ENCODE measurements at regions not wholly inside any gene's neighbourhood (a gene's known extent, or its start where the extent isn't known, plus 50 kb on each side); places are given as distances from the start of the nearest gene placed in this dataset.
"Not testable (repeated sequence)": the region's sequence is repeated elsewhere in the genome, so short reads cannot be mapped to it uniquely, and the experiment has no call there.

DNA sequence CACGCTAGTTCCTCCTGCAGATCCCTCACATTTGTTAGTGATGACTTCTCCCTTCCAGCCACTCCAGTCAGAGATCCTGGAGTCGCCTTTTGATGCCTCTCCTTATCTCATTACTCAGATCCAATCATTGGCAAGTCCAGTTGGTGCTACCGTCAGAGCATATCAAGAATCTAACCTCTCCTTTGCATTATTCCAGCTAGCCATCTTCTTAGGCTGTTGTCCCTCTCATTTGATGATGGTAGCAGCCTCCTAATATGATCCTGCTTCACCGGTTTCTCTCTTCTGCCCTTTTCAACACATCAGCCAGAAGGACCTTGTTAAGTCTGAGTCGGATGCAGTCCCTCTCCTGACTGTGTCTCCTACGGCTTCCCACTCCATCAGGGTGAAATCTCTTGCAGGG, 305.6 kb downstream of the THBS2 start:
- peaks cover 2 to 50% of the 10 kb centered on the region in 2 donors for H3K27me3 Mint-ChIP-seq
- no peak overlapping the region for H3K27ac Mint-ChIP-seq
- ATAC-seq (replicated peaks) (no peak), DNase-seq (no peak)
- no peak overlapping the region for H3K4me3 Mint-ChIP-seq
- H3K9me3 Mint-ChIP-seq, result no peaks in the 10 kb centered on the region
- H3K36me3 Mint-ChIP-seq (ENCODE audit: insufficient read depth), result no peaks in the 10 kb centered on the region
- peaks cover 0 to 10% of the 10 kb centered on the region in 2 donors for H3K4me1 Mint-ChIP-seq (ENCODE audit: low read depth in 2 of 2)

DNA sequence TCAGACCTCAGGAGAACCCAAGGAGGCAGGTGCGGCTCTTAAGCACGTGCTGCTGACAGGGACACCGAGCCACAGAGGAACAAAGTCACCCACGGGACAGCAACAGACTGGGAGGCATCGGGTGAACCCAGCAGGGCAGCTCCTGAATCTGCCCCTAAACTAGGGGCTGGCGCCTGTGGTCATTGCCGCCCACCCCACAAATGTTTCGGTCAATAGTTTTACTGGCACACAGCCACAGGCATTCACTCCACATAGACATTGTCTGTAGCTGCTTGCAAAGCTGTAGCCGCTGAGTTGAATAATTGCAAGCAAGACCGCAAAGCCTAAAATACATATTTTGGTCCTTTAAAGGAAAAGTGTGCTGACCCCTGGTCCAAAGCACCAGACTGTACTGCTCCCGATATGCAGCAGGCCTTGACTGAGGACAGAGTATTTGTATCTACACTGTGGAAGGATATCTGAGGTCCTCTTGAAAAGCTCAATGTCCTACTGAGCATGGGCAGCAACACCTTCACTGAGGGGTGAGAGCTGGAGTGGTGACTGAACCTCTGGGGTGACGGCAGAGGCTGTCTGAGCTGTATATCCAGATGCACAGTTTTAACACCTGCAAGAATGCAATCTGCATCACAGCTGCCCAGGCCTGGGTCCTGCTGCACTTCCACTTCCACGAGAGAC, 310.3 kb downstream of the THBS2 start:
- Mint-ChIP-seq H3K36me3 (ENCODE audit: insufficient read depth) (no peaks in the 10 kb centered on the region), H3K9me3 (no peaks in the 10 kb centered on the region), H3K27ac (no peak overlapping the region), H3K4me3 (no peak overlapping the region), H3K27me3 (peaks cover 11 to 55% of the 10 kb centered on the region in 2 donors), H3K4me1 (ENCODE audit: low read depth in 2 of 2) (peaks cover 0 to 10% of the 10 kb centered on the region in 2 donors)
- no peak for ATAC-seq (replicated peaks)
- DNase-seq, result no peak

GRCh38 chr6:168942646-168943045, 311.0 kb downstream of the THBS2 start:
- Mint-ChIP-seq H3K9me3 (no peaks in the 10 kb centered on the region), H3K27me3 (peaks cover 11 to 48% of the 10 kb centered on the region in 2 donors), H3K4me1 (ENCODE audit: low read depth in 2 of 2) (peaks cover 0 to 10% of the 10 kb centered on the region in 2 donors), H3K4me3 (no peak overlapping the region), H3K36me3 (ENCODE audit: insufficient read depth) (no peaks in the 10 kb centered on the region), H3K27ac (no peak overlapping the region)
- ATAC-seq (replicated peaks), result no peak
- no peak for DNase-seq

DNA sequence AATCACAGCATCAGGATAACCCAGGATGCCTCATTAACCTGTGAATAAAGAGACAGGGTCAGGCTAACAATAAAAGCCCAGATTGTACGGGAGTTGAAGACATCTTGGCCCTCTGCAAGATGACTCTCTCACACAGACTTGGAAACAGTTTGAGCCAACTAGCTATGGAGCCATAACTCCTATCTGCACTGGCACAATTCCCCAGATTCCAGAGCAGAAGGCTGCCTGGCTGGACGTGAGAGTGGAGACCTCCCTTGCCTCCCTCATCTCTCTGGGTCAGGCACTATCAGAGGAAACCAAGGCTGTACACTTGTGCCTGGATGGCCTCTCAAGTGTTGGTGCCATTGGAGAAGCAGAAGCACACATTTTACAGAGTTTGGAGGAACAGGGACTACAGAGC, 312.6 kb downstream of the THBS2 start:
- no peaks in the 10 kb centered on the region for H3K36me3 Mint-ChIP-seq (ENCODE audit: insufficient read depth)

GRCh38 chr6:168939796-168940195, 313.9 kb downstream of the THBS2 start:
- no peaks in the 10 kb centered on the region for H3K4me1 Mint-ChIP-seq (ENCODE audit: low read depth in 2 of 2)
- H3K9me3 Mint-ChIP-seq, result no peaks in the 10 kb centered on the region
- no peak overlapping the region for H3K27ac Mint-ChIP-seq
- H3K27me3 Mint-ChIP-seq, result peaks cover 17 to 56% of the 10 kb centered on the region in 2 donors
- ATAC-seq (replicated peaks) (no peak), DNase-seq (no peak)
- no peaks in the 10 kb centered on the region for H3K36me3 Mint-ChIP-seq (ENCODE audit: insufficient read depth)
- no peak overlapping the region for H3K4me3 Mint-ChIP-seq

More for the DNA sequence above, 312.6 kb downstream of the THBS2 start:
- Mint-ChIP-seq H3K27me3 (peaks cover 14 to 52% of the 10 kb centered on the region in 2 donors), H3K4me1 (ENCODE audit: low read depth in 2 of 2) (peaks cover 0 to 4% of the 10 kb centered on the region in 2 donors), H3K9me3 (no peaks in the 10 kb centered on the region), H3K27ac (no peak overlapping the region), H3K4me3 (no peak overlapping the region)
- DNase-seq (no peak), ATAC-seq (replicated peaks) (no peak)

DNA sequence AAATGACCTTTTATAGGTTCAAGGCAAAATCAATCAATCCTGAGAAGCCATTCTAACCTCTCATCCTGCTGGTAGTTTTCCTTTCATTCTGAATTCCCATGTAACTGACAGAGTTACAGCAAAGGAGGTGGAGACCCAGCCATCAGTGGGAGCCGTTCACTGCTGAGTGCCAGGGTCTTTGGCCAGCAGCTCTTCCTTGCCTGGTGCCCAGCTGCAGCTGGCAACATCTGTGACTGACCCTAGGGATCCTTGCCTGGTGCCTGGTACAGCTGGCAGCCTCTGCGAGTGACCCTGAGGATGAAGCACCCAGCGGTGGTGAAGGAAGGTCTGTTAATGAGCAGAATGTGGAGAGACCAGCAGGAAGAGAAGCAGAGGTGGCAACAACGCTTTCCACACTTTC, 314.6 kb downstream of the THBS2 start:
- H3K27ac Mint-ChIP-seq, result no peak overlapping the region
- no peak overlapping the region for H3K4me3 Mint-ChIP-seq
- ATAC-seq (replicated peaks) (no peak), DNase-seq (no peak)
- no peaks in the 10 kb centered on the region for H3K9me3 Mint-ChIP-seq
- peaks cover 17 to 62% of the 10 kb centered on the region in 2 donors for H3K27me3 Mint-ChIP-seq
- no peaks in the 10 kb centered on the region for H3K36me3 Mint-ChIP-seq (ENCODE audit: insufficient read depth)
- H3K4me1 Mint-ChIP-seq (ENCODE audit: low read depth in 2 of 2), result no peaks in the 10 kb centered on the region

- no peak for ATAC-seq (replicated peaks)
- peaks cover 17 to 62% of the 10 kb centered on the region in 2 donors for H3K27me3 Mint-ChIP-seq
Observed at GRCh38 chr6:168938546-168938945, 315.1 kb downstream of the THBS2 start.

GRCh38 chr6:168937054-168937453, 316.6 kb downstream of the THBS2 start:
- Mint-ChIP-seq H3K27ac (no peak overlapping the region), H3K4me1 (ENCODE audit: low read depth in 2 of 2) (no peaks in the 10 kb centered on the region), H3K4me3 (no peak overlapping the region), H3K27me3 (peaks cover 11 to 53% of the 10 kb centered on the region in 2 donors), H3K36me3 (ENCODE audit: insufficient read depth) (no peaks in the 10 kb centered on the region), H3K9me3 (no peaks in the 10 kb centered on the region)
- no peak for DNase-seq
- ATAC-seq (replicated peaks), result no peak

More at GRCh38 chr6:168938546-168938945, 315.1 kb downstream of the THBS2 start:
- no peak overlapping the region for H3K4me3 Mint-ChIP-seq
- H3K9me3 Mint-ChIP-seq, result no peaks in the 10 kb centered on the region
- DNase-seq, result no peak
- no peaks in the 10 kb centered on the region for H3K36me3 Mint-ChIP-seq (ENCODE audit: insufficient read depth)
- no peaks in the 10 kb centered on the region for H3K4me1 Mint-ChIP-seq (ENCODE audit: low read depth in 2 of 2)
- H3K27ac Mint-ChIP-seq, result no peak overlapping the region

DNA sequence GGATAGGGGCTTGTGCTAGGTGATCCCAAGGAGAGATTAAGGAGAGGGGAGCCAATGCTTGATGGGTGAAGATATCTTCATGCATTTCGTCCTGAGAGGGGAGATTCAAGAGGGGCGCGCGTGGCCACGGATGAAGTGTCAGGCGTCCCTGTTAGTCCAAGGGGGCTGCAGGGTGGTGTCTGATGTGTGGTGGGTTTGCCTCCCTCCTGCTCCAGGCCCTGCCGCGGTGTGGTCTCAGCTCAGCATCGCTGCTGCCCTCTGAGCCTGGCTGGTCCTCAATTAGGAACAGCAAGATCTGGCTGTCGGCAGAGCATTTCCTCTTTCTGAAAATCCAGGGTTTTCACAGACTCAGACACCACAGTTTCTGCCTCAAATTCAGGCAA, 318.0 kb downstream of the THBS2 start:
- Mint-ChIP-seq H3K4me3 (no peak overlapping the region), H3K9me3 (no peaks in the 10 kb centered on the region), H3K36me3 (ENCODE audit: insufficient read depth) (no peaks in the 10 kb centered on the region), H3K4me1 (ENCODE audit: low read depth in 2 of 2) (no peaks in the 10 kb centered on the region), H3K27ac (no peak overlapping the region), H3K27me3 (peaks cover 11 to 43% of the 10 kb centered on the region in 2 donors)
- DNase-seq (no peak), ATAC-seq (replicated peaks) (no peak)

DNA sequence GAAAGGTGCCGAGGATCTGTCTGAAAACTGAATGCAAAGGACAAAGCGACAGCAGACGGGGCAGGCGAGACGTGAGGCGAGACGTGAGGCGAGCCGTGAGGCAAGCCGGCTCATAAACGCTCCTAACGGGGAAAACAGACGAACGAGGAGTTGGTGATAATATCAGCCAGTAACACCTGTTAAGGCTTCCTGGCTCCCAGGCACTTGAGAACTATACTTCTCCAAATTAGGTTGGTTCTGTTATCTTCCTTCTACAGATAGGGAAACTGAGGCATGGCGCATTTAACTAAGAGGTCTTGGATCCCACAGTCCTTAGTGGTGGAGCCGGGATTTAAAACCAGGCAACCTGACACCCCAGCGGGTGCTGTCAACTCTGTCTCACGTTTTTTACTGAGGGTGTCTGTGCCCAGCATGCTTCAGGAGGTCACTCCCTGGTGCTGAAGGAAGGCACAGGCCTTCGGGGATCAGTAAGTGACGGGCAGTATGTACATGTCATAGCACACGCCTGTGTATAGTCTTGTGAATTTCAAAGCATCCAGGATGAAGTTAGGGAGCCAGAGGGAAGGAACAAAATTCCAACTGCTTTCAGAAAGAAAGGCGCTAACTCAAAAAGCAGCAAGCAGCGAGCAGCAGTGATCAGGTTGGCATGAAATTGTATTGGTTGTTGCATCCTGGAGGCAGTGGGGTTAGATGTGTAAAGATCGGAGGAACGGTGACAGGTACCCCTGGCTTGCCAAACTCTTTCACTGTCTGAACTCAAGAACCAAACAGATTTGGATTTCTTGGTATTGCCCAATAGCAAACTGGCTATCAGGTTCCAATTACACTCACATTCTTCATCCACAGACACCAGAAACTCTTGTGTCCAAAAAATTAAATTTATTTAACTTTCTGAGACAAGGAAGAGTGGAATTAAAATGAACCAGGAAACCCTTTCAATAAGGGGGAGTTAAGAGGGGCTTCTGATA, 318.7 kb downstream of the THBS2 start:
- H3K4me3 Mint-ChIP-seq, result no peak overlapping the region
- DNase-seq (no peak), ATAC-seq (replicated peaks) (no peak)
- H3K27ac Mint-ChIP-seq, result no peak overlapping the region
- no peaks in the 10 kb centered on the region for H3K4me1 Mint-ChIP-seq (ENCODE audit: low read depth in 2 of 2)
- no peaks in the 10 kb centered on the region for H3K36me3 Mint-ChIP-seq (ENCODE audit: insufficient read depth)
- peaks cover 11 to 37% of the 10 kb centered on the region in 2 donors for H3K27me3 Mint-ChIP-seq
- no peaks in the 10 kb centered on the region for H3K9me3 Mint-ChIP-seq

- not testable (repeated sequence) for H3K9me3 Mint-ChIP-seq
Observed at GRCh38 chr6:168932171-168932570, 321.5 kb downstream of the THBS2 start.

DNA sequence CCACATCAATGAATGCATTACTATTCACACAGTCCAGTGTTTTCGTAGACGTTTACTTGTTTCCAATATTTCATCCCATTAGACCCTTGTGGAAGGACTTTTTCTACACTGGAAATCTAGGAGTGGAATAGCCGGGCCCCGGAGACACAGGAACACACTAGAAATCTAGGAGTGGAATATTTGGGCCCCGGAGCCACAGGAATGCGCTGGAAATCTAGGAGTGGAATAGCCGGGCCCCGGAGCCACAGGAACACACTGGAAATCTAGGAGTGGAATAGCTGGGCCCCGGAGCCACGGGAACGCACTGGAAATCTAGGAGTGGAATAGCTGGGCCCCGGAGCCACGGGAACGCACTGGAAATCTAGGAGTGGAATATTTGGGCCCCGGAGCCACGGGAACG, 322.6 kb downstream of the THBS2 start:
- not testable (repeated sequence) for H3K27ac Mint-ChIP-seq; DNase-seq; H3K4me1 Mint-ChIP-seq (ENCODE audit: low read depth in 2 of 2); H3K36me3 Mint-ChIP-seq (ENCODE audit: insufficient read depth); H3K9me3 Mint-ChIP-seq; ATAC-seq (replicated peaks); H3K4me3 Mint-ChIP-seq
- H3K27me3 Mint-ChIP-seq, result peaks cover 8 to 35% of the 10 kb centered on the region in 2 donors

More at GRCh38 chr6:168932171-168932570, 321.5 kb downstream of the THBS2 start:
- not testable (repeated sequence) for H3K36me3 Mint-ChIP-seq (ENCODE audit: insufficient read depth); ATAC-seq (replicated peaks); DNase-seq; H3K27ac Mint-ChIP-seq; H3K4me3 Mint-ChIP-seq; H3K4me1 Mint-ChIP-seq (ENCODE audit: low read depth in 2 of 2)
- peaks cover 5 to 30% of the 10 kb centered on the region in 2 donors for H3K27me3 Mint-ChIP-seq

DNA sequence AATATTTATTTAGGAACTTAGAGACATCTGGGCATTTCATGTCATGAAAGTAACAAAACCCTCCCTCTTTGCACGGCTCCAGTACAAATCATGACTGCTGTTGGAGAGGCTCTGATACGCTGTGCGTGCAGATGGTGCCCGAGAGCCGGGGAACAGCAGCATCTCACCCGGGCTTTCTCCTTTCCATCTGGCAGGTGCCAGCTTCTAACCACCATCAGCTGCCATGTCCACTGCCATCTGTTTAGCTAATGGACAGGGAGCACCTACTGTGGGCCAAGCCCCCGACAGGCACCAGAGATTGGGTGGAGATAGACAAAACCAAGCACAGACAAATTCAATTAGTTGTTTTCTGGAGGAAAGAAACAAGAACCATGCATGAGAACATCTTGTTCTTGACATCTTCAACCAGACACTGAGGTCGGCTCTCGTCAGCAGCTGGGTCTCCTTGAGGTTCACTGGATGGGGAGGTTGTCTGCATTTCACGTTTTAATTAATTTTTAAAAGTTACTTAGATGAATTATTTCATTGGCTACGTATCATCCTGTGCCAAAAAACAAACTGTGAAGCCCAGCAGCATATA, 323.7 kb downstream of the THBS2 start:
- no peak for DNase-seq
- Mint-ChIP-seq H3K36me3 (ENCODE audit: insufficient read depth) (no peaks in the 10 kb centered on the region), H3K27me3 (peaks cover 6 to 38% of the 10 kb centered on the region in 2 donors), H3K4me3 (no peak overlapping the region), H3K4me1 (ENCODE audit: low read depth in 2 of 2) (no peaks in the 10 kb centered on the region), H3K9me3 (no peaks in the 10 kb centered on the region), H3K27ac (no peak overlapping the region)
- ATAC-seq (replicated peaks), result no peak

Data from effector memory CD8-positive, alpha-beta T cell (primary cell).